ENCODE measurements at regions not wholly inside any gene's neighbourhood (a gene's known extent, or its start where the extent isn't known, plus 50 kb on each side); places are given as distances from the start of the nearest gene placed in this dataset.

DNA sequence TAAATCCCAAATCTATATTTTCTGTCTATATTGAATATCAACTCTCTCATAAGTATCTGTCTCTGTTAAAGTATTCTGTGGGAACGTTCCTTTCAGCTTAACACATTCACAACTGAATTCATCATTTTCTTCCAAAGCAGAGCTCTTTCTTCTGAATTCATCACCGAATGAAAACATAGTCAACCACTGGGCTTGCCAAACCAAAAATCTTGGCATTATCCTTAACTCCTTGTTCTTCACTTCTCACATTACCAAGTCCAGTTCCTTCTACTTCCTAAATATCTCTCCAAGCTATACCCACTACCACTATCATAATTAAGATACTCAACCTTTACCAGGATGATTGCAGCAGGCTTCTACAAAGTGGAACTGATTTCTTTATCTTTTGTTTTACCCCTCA is 559.8 kb downstream of the MAT2B start:
- H3K27me3 Mint-ChIP-seq (ENCODE audit: low read depth) = peaks cover 4% of the 10 kb centered on the region
- H3K9me3 Mint-ChIP-seq (ENCODE audit: low read depth) = peaks cover 5% of the 10 kb centered on the region
- no peak for DNase-seq (ENCODE audit: low spot score)
- TF ChIP-seq, protein P1, sequence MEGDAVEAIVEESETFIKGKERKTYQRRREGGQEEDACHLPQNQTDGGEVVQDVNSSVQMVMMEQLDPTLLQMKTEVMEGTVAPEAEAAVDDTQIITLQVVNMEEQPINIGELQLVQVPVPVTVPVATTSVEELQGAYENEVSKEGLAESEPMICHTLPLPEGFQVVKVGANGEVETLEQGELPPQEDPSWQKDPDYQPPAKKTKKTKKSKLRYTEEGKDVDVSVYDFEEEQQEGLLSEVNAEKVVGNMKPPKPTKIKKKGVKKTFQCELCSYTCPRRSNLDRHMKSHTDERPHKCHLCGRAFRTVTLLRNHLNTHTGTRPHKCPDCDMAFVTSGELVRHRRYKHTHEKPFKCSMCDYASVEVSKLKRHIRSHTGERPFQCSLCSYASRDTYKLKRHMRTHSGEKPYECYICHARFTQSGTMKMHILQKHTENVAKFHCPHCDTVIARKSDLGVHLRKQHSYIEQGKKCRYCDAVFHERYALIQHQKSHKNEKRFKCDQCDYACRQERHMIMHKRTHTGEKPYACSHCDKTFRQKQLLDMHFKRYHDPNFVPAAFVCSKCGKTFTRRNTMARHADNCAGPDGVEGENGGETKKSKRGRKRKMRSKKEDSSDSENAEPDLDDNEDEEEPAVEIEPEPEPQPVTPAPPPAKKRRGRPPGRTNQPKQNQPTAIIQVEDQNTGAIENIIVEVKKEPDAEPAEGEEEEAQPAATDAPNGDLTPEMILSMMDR (IDR thresholded peaks at IDR 0.05) = no peak
- H3K4me1 Mint-ChIP-seq (ENCODE audit: low read depth) = no peaks in the 10 kb centered on the region
- H3K27ac Mint-ChIP-seq (ENCODE audit: unreplicated experiment) = no peak overlapping the region
- H3K36me3 Mint-ChIP-seq (ENCODE audit: low read depth) = no peaks in the 10 kb centered on the region
- H3K4me3 Mint-ChIP-seq (ENCODE audit: unreplicated experiment) = no peak overlapping the region

DNA sequence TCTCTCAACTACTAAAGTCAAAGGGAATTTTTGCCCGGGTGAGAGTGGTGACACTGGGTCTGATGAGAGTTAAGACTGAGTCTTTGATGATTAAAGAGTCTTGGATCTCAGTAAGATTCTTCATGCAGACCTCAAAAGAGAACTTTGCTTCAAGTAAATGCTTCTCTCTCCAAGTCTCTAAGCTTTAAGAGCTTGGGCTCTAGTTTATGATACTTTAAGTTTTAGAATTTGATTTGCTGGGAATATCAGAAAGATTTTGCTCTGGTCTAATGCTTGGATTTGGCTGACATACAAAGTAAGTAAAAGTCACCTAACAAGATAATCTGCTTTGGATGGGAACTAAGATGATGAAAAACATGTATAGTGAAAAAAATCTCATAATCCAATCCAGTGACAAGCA is 566.3 kb downstream of the MAT2B start:
- H3K27me3 Mint-ChIP-seq (ENCODE audit: low read depth) = peaks cover 17% of the 10 kb centered on the region
- H3K27ac Mint-ChIP-seq (ENCODE audit: unreplicated experiment) = no peak overlapping the region
- H3K4me1 Mint-ChIP-seq (ENCODE audit: low read depth) = no peaks in the 10 kb centered on the region

DNA sequence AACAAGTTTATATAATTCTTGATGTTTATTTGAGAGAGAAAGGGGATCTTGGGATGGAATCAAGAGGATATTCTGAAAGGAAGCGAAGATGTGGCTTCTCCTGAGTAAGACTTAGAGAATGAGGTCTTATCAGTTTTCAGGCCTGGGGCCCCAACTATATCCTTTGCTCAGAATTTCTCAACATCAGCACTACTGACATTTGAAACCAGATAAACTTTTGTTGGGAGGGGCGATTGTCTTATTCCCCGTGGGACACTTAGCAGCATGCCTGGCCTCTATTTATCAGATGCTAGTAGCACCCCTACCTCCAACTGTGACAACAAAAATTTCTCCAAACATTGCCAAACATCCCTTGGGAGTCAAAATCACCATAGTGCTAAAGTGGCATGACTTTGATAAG is 567.7 kb downstream of the MAT2B start:
- DNase-seq (ENCODE audit: low spot score) = no peak
- Mint-ChIP-seq H3K4me3 (ENCODE audit: unreplicated experiment) (no peak overlapping the region), H3K9me3 (ENCODE audit: low read depth) (peaks cover 5% of the 10 kb centered on the region), H3K4me1 (ENCODE audit: low read depth) (no peaks in the 10 kb centered on the region), H3K27me3 (ENCODE audit: low read depth) (peaks cover 17% of the 10 kb centered on the region), H3K36me3 (ENCODE audit: low read depth) (no peaks in the 10 kb centered on the region), H3K27ac (ENCODE audit: unreplicated experiment) (no peak overlapping the region)
- TF ChIP-seq, protein P1 (IDR thresholded peaks at IDR 0.05) = no peak

More for the DNA sequence above, 566.3 kb downstream of the MAT2B start:
- TF ChIP-seq, protein P1 (IDR thresholded peaks at IDR 0.05) = no peak
- peaks cover 5% of the 10 kb centered on the region for H3K9me3 Mint-ChIP-seq (ENCODE audit: low read depth)
- no peak overlapping the region for H3K4me3 Mint-ChIP-seq (ENCODE audit: unreplicated experiment)
- no peaks in the 10 kb centered on the region for H3K36me3 Mint-ChIP-seq (ENCODE audit: low read depth)
- no peak for DNase-seq (ENCODE audit: low spot score)

DNA sequence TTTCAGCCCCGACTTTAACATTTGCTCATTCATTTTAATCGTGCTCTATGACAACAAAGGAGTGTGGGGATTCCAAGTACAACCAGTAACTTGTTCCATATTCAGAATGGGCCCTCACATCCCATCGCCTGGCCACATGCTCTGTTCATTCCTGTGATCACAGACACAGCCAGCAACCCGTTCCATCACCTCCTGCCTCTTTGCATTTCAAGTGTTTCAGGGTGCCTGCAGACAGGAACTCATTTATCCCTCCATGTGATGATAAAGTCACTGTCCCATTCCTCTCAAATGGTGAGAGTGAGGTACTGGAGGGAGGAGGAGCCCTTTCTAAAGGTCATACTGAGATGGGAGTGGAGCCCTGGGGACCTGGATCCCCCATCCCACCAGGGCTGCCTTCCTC is 571.1 kb downstream of the MAT2B start:
- Mint-ChIP-seq H3K4me3 (ENCODE audit: unreplicated experiment) (no peak overlapping the region), H3K9me3 (ENCODE audit: low read depth) (no peaks in the 10 kb centered on the region), H3K36me3 (ENCODE audit: low read depth) (no peaks in the 10 kb centered on the region), H3K27me3 (ENCODE audit: low read depth) (peaks cover 13% of the 10 kb centered on the region), H3K4me1 (ENCODE audit: low read depth) (no peaks in the 10 kb centered on the region), H3K27ac (ENCODE audit: unreplicated experiment) (no peak overlapping the region)
- TF ChIP-seq, protein P1 (IDR thresholded peaks at IDR 0.05) = no peak
- no peak for DNase-seq (ENCODE audit: low spot score)

DNA sequence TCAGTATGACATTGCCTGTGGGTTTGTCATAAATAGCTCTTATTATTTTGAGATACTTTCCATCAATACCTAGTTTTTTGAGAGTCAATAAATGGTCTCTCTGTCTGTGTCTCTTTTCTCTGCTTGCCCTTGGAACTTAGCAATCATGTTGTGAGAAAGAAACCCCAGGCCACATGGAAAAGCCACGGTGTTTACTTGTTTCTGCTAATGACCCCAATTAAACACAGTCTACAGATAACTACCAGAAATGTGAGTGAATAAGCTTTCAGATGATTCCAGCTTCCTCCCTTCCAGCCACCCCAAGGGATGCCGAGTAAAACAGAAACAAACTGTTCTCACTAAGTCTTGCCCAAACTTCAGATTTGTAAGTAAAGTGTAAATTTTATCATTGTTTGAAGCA is 584.9 kb downstream of the MAT2B start:
- Mint-ChIP-seq H3K36me3 (ENCODE audit: low read depth) (no peaks in the 10 kb centered on the region), H3K27ac (ENCODE audit: unreplicated experiment) (no peak overlapping the region), H3K9me3 (ENCODE audit: low read depth) (no peaks in the 10 kb centered on the region), H3K4me3 (ENCODE audit: unreplicated experiment) (no peak overlapping the region), H3K4me1 (ENCODE audit: low read depth) (no peaks in the 10 kb centered on the region), H3K27me3 (ENCODE audit: low read depth) (no peaks in the 10 kb centered on the region)
- TF ChIP-seq, protein P1 (IDR thresholded peaks at IDR 0.05) = no peak
- no peak for DNase-seq (ENCODE audit: low spot score)
